HFFc6 (cell line): ENCODE measurements at regions not wholly inside any gene's neighbourhood (a gene's known extent, or its start where the extent isn't known, plus 50 kb on each side); places are given as distances from the start of the nearest gene placed in this dataset.

Source experiments
- DNase-seq: peaks from one replicate; pipeline ENCODE4 v3.0.0-alpha.2; 2018
- H3K27ac Mint-ChIP-seq: 2 replicates; pipeline ENCODE4 v1.8.0; 2020; ENCODE audit warnings: mild to moderate bottlenecking, mixed read lengths
- H3K27me3 Mint-ChIP-seq: 2 replicates; pipeline ENCODE4 v1.8.0; 2021; ENCODE audit warnings: mild to moderate bottlenecking, moderate library complexity, mixed read lengths; ENCODE audit not compliant: insufficient read depth
- H3K36me3 Mint-ChIP-seq: 2 replicates; pipeline ENCODE4 v1.8.0; 2021; ENCODE audit warnings: low read depth, mixed read lengths
- H3K4me1 Mint-ChIP-seq: 2 replicates; pipeline ENCODE4 v1.8.0; 2020; ENCODE audit warnings: low read depth, mixed read lengths
- H3K4me3 Mint-ChIP-seq: 2 replicates; pipeline ENCODE4 v1.8.0; 2020; ENCODE audit warnings: mild to moderate bottlenecking, moderate library complexity, mixed read lengths
- H3K9me3 Mint-ChIP-seq: 2 replicates; pipeline ENCODE4 v1.8.0; 2020; ENCODE audit warnings: mild to moderate bottlenecking, mixed read lengths
- TF ChIP-seq, protein P1 (sequence below): fragments of 200-600 bp; sonication (generic); IDR thresholded peaks from 2 replicates; pipeline ENCODE4 v1.5.0; 2021; ENCODE audit warnings: antibody characterized with exemption, mild to moderate bottlenecking

DNA sequence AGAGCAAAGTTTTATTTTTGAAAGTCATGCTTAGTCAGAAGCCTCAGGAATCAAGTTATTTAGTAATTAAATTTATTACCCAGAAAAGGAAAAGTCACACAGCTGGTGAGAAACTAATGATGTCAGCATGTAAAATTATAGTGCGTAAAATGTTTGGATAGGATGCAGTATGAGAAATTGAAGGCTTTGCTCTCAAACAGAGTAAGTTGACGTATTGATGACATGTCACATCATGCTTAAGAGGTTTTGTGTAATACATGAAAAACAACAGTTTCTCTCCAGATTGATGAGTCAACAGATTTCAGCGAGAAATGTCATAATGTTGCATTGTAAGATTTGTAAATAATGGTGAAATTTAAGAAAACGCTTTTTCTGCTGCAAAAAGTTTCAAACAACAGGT, 769.8 kb downstream of the METTL15 start:
- Mint-ChIP-seq H3K27me3 (no peaks in the 10 kb centered on the region), H3K36me3 (no peaks in the 10 kb centered on the region; the same call in 1 of the 2 replicates), H3K4me1 (peaks cover 21% of the 10 kb centered on the region), H3K4me3 (no peak overlapping the region), H3K27ac (peak overlapping the region; percentile 40; the same call in 1 of the 2 replicates), H3K9me3 (no peaks in the 10 kb centered on the region)
- DNase-seq, result no peak
- TF ChIP-seq, protein P1, sequence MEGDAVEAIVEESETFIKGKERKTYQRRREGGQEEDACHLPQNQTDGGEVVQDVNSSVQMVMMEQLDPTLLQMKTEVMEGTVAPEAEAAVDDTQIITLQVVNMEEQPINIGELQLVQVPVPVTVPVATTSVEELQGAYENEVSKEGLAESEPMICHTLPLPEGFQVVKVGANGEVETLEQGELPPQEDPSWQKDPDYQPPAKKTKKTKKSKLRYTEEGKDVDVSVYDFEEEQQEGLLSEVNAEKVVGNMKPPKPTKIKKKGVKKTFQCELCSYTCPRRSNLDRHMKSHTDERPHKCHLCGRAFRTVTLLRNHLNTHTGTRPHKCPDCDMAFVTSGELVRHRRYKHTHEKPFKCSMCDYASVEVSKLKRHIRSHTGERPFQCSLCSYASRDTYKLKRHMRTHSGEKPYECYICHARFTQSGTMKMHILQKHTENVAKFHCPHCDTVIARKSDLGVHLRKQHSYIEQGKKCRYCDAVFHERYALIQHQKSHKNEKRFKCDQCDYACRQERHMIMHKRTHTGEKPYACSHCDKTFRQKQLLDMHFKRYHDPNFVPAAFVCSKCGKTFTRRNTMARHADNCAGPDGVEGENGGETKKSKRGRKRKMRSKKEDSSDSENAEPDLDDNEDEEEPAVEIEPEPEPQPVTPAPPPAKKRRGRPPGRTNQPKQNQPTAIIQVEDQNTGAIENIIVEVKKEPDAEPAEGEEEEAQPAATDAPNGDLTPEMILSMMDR, result no peak

DNA sequence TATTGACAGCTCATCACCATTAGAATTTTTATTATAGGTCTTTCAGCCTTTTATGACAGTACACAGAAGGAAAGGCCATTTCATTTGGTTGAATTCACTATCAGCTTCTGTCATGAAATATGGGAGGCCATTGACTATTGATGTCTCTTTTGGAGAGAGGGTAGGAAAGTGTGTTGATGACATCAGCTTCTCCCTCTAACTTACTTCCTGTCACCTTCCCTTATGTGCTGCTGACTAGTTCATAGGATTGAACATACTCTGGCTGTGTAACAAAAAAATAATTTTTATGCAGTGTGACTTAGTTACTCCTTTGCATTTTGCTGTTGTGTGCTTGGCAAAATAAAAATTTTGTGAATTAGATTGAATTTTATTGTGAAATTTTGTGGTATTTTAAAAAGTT, 769.2 kb downstream of the METTL15 start:
- no peak for DNase-seq
- Mint-ChIP-seq H3K4me3 (no peak overlapping the region), H3K27ac (peak overlapping the region; percentile 40; the same call in 1 of the 2 replicates), H3K9me3 (no peaks in the 10 kb centered on the region), H3K36me3 (no peaks in the 10 kb centered on the region; the same call in 1 of the 2 replicates), H3K4me1 (peaks cover 19% of the 10 kb centered on the region), H3K27me3 (no peaks in the 10 kb centered on the region)
- TF ChIP-seq, protein P1, result no peak

DNA sequence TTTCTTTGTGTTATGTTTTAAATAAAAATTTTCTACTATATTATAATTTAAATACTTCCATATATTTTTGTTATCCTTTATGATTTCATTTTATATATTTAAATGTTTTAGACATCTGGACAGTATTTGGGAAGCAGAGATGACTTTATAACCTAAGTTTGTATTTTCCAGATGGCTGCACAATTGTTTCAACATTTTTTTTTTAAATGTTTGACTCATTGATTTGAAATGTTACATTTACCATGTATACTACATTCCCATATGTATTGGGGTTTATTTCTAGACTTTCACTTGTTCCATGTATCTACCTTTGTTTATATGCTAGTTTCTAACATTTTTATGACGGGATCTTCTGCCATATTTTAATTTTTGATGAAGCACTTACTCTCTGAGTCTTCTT, 766.5 kb downstream of the METTL15 start:
- DNase-seq, result no peak
- no peaks in the 10 kb centered on the region for H3K27me3 Mint-ChIP-seq
- H3K4me3 Mint-ChIP-seq, result no peak overlapping the region
- no peak overlapping the region for H3K27ac Mint-ChIP-seq
- H3K4me1 Mint-ChIP-seq, result peaks cover 22% of the 10 kb centered on the region
- TF ChIP-seq, protein P1, result no peak
- H3K36me3 Mint-ChIP-seq, result no peaks in the 10 kb centered on the region; the same call in 1 of the 2 replicates
- no peaks in the 10 kb centered on the region for H3K9me3 Mint-ChIP-seq

DNA sequence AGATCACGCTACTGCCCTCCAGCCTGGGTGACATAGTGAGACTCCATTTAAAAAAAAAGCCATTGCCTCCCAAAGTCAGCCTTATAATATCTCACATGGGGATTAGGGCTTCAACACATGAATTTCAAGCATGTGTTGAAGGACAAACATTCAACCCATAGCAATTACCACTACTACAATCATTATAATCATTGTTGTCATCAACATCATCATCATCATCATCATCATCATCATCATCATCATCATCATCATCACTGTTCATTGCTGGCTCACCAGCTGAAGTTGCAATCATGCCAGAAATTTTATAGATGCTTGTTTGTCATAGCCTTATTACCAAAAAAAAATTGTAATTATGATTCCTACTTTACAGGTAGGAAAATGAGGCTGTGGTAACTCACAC, 762.9 kb downstream of the METTL15 start:
- DNase-seq, result no peak
- Mint-ChIP-seq H3K27ac (no peak overlapping the region), H3K4me1 (peaks cover 14% of the 10 kb centered on the region; the same call in 1 of the 2 replicates), H3K27me3 (no peaks in the 10 kb centered on the region), H3K4me3 (no peak overlapping the region), H3K36me3 (peaks cover 7% of the 10 kb centered on the region; the same call in 1 of the 2 replicates), H3K9me3 (no peaks in the 10 kb centered on the region)
- TF ChIP-seq, protein P1, result no peak

DNA sequence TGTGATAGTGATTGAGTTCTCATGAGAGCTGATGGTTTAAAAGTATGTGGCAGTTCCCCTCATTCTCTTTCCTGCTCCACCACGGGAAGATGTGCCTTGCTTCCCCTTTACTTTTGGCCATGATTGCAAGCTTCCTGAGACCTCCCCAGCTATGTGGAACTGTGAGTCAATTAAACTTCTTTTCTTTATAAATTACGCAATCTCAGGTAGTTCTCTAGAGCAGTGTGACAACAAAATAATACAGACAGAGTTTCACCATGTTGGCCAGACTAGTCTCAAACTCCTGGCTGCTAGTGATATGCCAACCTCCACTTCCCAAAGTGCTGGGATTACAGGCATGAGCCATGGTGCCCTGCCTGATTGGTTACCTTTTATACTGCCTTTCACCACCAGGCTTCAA, 755.2 kb downstream of the METTL15 start:
- TF ChIP-seq, protein P1, result no peak
- no peaks in the 10 kb centered on the region for H3K27me3 Mint-ChIP-seq
- H3K4me1 Mint-ChIP-seq, result peaks cover 42% of the 10 kb centered on the region
- DNase-seq, result no peak
- H3K27ac Mint-ChIP-seq, result no peak overlapping the region
- peaks cover 2% of the 10 kb centered on the region for H3K9me3 Mint-ChIP-seq
- no peak overlapping the region for H3K4me3 Mint-ChIP-seq
- peaks cover 14% of the 10 kb centered on the region; the same call in 1 of the 2 replicates for H3K36me3 Mint-ChIP-seq

DNA sequence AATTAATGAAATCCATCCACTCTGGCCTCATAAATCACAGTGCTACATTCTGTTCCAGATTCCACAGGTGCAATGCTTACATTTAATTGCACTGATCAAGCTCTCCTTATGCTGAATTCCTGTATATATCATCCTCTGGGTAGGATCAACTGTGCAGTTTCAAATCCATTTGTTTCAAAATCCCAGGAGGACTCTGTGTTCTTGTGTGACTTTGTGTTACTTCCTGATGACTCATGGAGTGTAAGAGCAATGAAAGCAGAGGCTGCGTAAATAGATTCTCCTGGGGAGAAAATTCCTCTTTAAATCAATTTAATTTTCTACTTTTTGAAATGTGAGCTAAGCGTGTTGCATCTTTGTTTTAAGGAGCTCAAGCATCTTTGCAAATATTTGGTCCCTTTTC, 752.7 kb downstream of the METTL15 start:
- TF ChIP-seq, protein P1, result no peak
- Mint-ChIP-seq H3K27ac (peak overlapping the region; percentile 62; the same call in 1 of the 2 replicates), H3K9me3 (peaks cover 18% of the 10 kb centered on the region), H3K27me3 (no peaks in the 10 kb centered on the region), H3K36me3 (peaks cover 27% of the 10 kb centered on the region; the same call in 1 of the 2 replicates), H3K4me3 (no peak overlapping the region; the same call in 1 of the 2 replicates), H3K4me1 (peaks cover 49% of the 10 kb centered on the region)
- peak; percentile 30 for DNase-seq
